ENCODE measurements at regions not wholly inside any gene's neighbourhood (a gene's known extent, or its start where the extent isn't known, plus 50 kb on each side); places are given as distances from the start of the nearest gene placed in this dataset.

DNA sequence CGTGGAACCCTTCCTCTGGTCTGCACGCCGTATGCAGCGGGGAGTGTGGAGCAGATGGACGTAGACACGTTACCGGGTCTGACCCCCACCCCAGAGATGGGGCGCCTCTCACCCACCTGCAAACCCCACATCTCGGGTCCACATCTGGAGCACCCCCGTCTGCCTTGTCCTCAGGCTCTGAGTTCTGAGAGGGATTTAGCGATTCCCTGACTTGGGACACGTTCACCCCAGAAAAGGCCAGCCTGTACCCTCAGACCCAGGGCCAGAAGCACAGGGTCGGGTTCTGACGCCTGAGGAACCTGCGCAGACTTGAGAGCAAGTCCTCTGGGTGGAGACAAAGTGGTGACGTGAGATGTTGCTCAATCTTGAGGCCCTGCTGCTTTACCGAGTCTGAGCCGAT lies 1138.5 kb downstream of the BRD1 start:
- no peak for DNase-seq (ENCODE audit: low spot score)
- TF ChIP-seq, protein P1, sequence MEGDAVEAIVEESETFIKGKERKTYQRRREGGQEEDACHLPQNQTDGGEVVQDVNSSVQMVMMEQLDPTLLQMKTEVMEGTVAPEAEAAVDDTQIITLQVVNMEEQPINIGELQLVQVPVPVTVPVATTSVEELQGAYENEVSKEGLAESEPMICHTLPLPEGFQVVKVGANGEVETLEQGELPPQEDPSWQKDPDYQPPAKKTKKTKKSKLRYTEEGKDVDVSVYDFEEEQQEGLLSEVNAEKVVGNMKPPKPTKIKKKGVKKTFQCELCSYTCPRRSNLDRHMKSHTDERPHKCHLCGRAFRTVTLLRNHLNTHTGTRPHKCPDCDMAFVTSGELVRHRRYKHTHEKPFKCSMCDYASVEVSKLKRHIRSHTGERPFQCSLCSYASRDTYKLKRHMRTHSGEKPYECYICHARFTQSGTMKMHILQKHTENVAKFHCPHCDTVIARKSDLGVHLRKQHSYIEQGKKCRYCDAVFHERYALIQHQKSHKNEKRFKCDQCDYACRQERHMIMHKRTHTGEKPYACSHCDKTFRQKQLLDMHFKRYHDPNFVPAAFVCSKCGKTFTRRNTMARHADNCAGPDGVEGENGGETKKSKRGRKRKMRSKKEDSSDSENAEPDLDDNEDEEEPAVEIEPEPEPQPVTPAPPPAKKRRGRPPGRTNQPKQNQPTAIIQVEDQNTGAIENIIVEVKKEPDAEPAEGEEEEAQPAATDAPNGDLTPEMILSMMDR (IDR thresholded peaks at IDR 0.05; ENCODE audit: extremely low read depth, missing control alignments) = no peak

GRCh38 chr22:48688366-48688765 lies 1139.3 kb downstream of the BRD1 start:
- no peak for DNase-seq (ENCODE audit: low spot score)
- TF ChIP-seq, protein P1 (IDR thresholded peaks at IDR 0.05; ENCODE audit: extremely low read depth, missing control alignments) = no peak

GRCh38 chr22:48687606-48688005 lies 1140.1 kb downstream of the BRD1 start:
- no peak for DNase-seq (ENCODE audit: low spot score)
- TF ChIP-seq, protein P1 (IDR thresholded peaks at IDR 0.05; ENCODE audit: extremely low read depth, missing control alignments) = no peak

DNA sequence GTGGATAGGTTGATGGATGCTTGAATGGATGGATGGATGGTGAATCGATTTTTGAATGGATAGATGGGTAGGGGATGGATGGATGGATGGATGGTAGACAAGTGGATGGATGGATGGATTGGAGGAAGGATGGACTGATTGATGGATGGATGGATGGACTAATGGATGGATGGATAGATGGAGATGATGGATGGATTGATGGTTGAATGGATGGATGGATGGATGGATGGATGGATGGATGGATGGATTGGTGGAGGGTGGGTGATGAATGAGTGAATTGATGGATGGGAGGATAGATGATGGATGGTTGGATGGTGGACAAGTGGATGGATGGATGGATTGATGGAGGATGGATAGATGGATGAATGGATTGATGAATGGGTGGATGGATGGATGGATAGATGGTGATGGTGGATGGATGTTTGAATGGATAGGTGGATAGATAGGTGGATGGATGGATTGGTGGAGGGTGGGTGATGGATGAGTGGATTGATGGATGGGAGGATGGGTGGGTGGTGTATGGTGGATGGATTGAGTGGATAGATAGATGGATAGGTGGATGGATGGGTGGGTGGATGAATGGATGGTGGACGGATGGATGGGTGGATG lies 1140.9 kb downstream of the BRD1 start:
- DNase-seq (ENCODE audit: low spot score) = no peak
- TF ChIP-seq, protein P1 (IDR thresholded peaks at IDR 0.05; ENCODE audit: extremely low read depth, missing control alignments) = no peak

GRCh38 chr22:48685767-48686166 lies 1141.9 kb downstream of the BRD1 start:
- DNase-seq (ENCODE audit: low spot score) = no peak
- TF ChIP-seq, protein P1 (IDR thresholded peaks at IDR 0.05; ENCODE audit: extremely low read depth, missing control alignments) = no peak

- TF ChIP-seq, protein P1 (IDR thresholded peaks at IDR 0.05; ENCODE audit: extremely low read depth, missing control alignments) = no peak
- DNase-seq (ENCODE audit: low spot score) = no peak
Observed at GRCh38 chr22:48683640-48684039, 1144.0 kb downstream of the BRD1 start.

DNA sequence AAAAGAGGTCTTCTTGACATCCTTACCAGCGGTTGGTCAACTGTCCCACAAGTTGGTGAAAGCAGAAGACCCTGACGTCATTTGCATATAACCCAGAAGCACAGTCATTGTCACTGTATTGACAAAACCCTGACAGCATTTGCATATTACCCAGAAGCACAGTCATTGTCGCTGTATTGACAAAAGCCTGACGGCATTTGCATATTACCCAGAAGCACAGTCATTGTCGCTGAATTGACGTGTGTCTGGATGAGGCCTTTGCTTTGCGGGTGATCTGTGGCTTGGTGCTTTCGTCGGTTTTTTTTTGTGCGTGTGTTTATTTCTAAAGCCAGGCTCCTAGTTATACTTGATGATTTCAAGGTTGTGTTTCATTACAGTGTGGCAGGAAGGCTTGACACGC lies 1145.2 kb downstream of the BRD1 start:
- DNase-seq (ENCODE audit: low spot score) = no peak
- TF ChIP-seq, protein P1 (IDR thresholded peaks at IDR 0.05; ENCODE audit: extremely low read depth, missing control alignments) = no peak

Measured in GM20000 (cell line).